GM12878 (cell line): ENCODE measurements at regions not wholly inside any gene's neighbourhood (a gene's known extent, or its start where the extent isn't known, plus 50 kb on each side); places are given as distances from the start of the nearest gene placed in this dataset.

ENCODE experiments used
- ATAC-seq: fragments of 200-7000 bp; cut with Tn5 transposase; 3 replicates; pipeline ENCODE4 v1.9.1; 2020; ENCODE audit warnings: mild to moderate bottlenecking, moderate library complexity
- BruUV-seq: library from RNA; stranded (reverse); fragments of 400-500 nt; replicated peaks from 2 replicates; lab custom pipeline; 2021; lab: Mats Ljungman, UMichigan
- CTCF ChIA-PET: fragments of 300-600 bp; sonication (Branson Sonifier 250); formaldehyde crosslinking; extraction: SDS; loops from one replicate; lab custom pipeline; 2021; ENCODE audit warnings: inconsistent platforms; lab: Yijun Ruan, JAX
- POLR2A ChIA-PET: fragments of 350-600 bp; formaldehyde crosslinking; extraction: SDS; loops from one replicate; lab custom pipeline; 2021; ENCODE audit warnings: inconsistent platforms; lab: Charles Lee
- RAD21 ChIA-PET: fragments of 300-600 bp; sonication (Branson Sonifier 250); formaldehyde crosslinking; loops from one replicate; lab custom pipeline; 2023; ENCODE audit warnings: antibody characterized with exemption; ENCODE audit not compliant: unreplicated experiment; lab: Charles Lee
- SMC1A ChIA-PET: fragments of 300-600 bp; sonication (Branson Sonifier 250); formaldehyde crosslinking; loops from one replicate; lab custom pipeline; 2023; ENCODE audit not compliant: unreplicated experiment, uncharacterized antibody; lab: Charles Lee
- DNase-seq: peaks from one replicate; pipeline ENCODE4 v3.0.0-alpha.2; 2011; ENCODE audit warnings: low read depth, low spot score
- FAIRE-seq: peaks from 3 replicates; lab custom pipeline; 2011; peaks lifted over from hg19 to GRCh38; lab: Jason Lieb, UNC
- H2AFZ ChIP-seq: 2 replicates; pipeline ENCODE4 v1.6.0; 2011; ENCODE audit warnings: low read depth, low read length, control low read depth; ENCODE audit not compliant: control insufficient read depth
- H3K27ac ChIP-seq: 2 replicates; pipeline ENCODE4 v1.5.1; 2011; ENCODE audit warnings: control low read depth; ENCODE audit not compliant: control insufficient read depth, insufficient read depth
- H3K27me3 ChIP-seq, 2 experiments: replicated peaks in 1 of 2; 2 replicates each; pipeline versions ENCODE4 v1.6.0 to v1.6.1; 2011; ENCODE audit warnings: low read length in 1 of 2; ENCODE audit not compliant: control insufficient read depth in 2 of 2, insufficient read depth in 2 of 2
- H3K36me3 ChIP-seq, 2 experiments: 2 replicates each; pipeline ENCODE4 v1.5.1; 2011; ENCODE audit warnings: low read length in 1 of 2; ENCODE audit not compliant: control insufficient read depth in 2 of 2, insufficient read depth in 2 of 2
- H3K4me1 ChIP-seq: 2 replicates; pipeline ENCODE4 v1.6.1; 2011; ENCODE audit warnings: mild to moderate bottlenecking, low read length, moderate library complexity, mixed read lengths; ENCODE audit not compliant: control insufficient read depth, insufficient read depth
- H3K4me2 ChIP-seq: 2 replicates; pipeline ENCODE4 v1.6.0; 2011; ENCODE audit warnings: control low read depth; ENCODE audit not compliant: control insufficient read depth, insufficient read depth
- H3K4me3 ChIP-seq: fragments of 200-600 bp; sonication (generic); 2 replicates; pipeline ENCODE4 v1.5.1; 2016
- H3K79me2 ChIP-seq: 2 replicates; pipeline ENCODE4 v1.6.0; 2011; ENCODE audit warnings: low read length; ENCODE audit not compliant: control insufficient read depth, insufficient read depth
- H3K9ac ChIP-seq: 2 replicates; pipeline ENCODE4 v1.8.0; 2011; ENCODE audit warnings: low read length, control low read depth, mixed read lengths; ENCODE audit not compliant: control insufficient read depth, insufficient read depth
- H3K9me3 ChIP-seq: replicated peaks from 3 replicates; pipeline ENCODE4 v1.5.1; 2011; ENCODE audit warnings: mild to moderate bottlenecking, low read length; ENCODE audit not compliant: control insufficient read depth, insufficient read depth
- H4K20me1 ChIP-seq: 2 replicates; pipeline ENCODE4 v1.6.0; 2011; ENCODE audit not compliant: control insufficient read depth, insufficient read depth
- BCL3 ChIP-seq: IDR thresholded peaks from 2 replicates; pipeline ENCODE4 v1.6.1; 2011; ENCODE audit warnings: borderline replicate concordance, low read depth, mild to moderate bottlenecking, moderate library complexity, low read length; ENCODE audit not compliant: insufficient read depth, poor library complexity, severe bottlenecking
- CBX3 ChIP-seq: fragments of 200-600 bp; sonication (generic); IDR thresholded peaks from 2 replicates; pipeline ENCODE4 v1.6.1; 2016; ENCODE audit warnings: low read depth, borderline replicate concordance
- CBX5 ChIP-seq: sonication (generic); IDR thresholded peaks from 2 replicates; pipeline ENCODE4 v1.6.1; 2016; ENCODE audit warnings: low read depth, moderate library complexity, mild to moderate bottlenecking, inconsistent platforms
- E4F1 ChIP-seq: fragments of 450-650 bp; IDR thresholded peaks from 2 replicates; pipeline ENCODE4 v1.6.1; 2018; ENCODE audit warnings: borderline replicate concordance, mild to moderate bottlenecking; ENCODE audit not compliant: partially characterized antibody
- ELK1 ChIP-seq: IDR thresholded peaks from 2 replicates; pipeline ENCODE4 v1.6.1; 2012; ENCODE audit warnings: low read depth, low read length, improper control_type of control experiment
- HCFC1 ChIP-seq: fragments of 150-350 bp; IDR thresholded peaks from 2 replicates; pipeline ENCODE4 v1.6.1; 2014; ENCODE audit warnings: low read length
- IKZF2 ChIP-seq, 2 experiments: fragments of 450-650 bp; IDR thresholded peaks; 2 replicates each; pipeline ENCODE4 v1.6.1; 2017; ENCODE audit warnings: mild to moderate bottlenecking in 2 of 2, moderate library complexity in 2 of 2
- MEF2A ChIP-seq: IDR thresholded peaks from 2 replicates; pipeline ENCODE4 v1.6.1; 2011; ENCODE audit warnings: low read depth, mild to moderate bottlenecking, low read length, moderate library complexity; ENCODE audit not compliant: insufficient read depth
- POLR2AphosphoS5 ChIP-seq: IDR thresholded peaks from 2 replicates; pipeline ENCODE4 v1.6.1; 2011; ENCODE audit warnings: mild to moderate bottlenecking, low read length, inconsistent platforms
- SIN3A ChIP-seq: IDR thresholded peaks from 2 replicates; pipeline ENCODE4 v1.6.1; 2012; ENCODE audit warnings: low read depth, low read length, improper control_type of control experiment
- TARDBP ChIP-seq: IDR thresholded peaks from 2 replicates; pipeline ENCODE4 v1.6.1; 2016; ENCODE audit warnings: borderline replicate concordance
- WGBS: methylation state at CpG from one replicate; pipeline ENCODE4 v1.1.6; 2016; ENCODE audit warnings: low lambda C conversion rate; ENCODE audit not compliant: insufficient replicate concordance, insufficient coverage; ENCODE audit errors: missing lambda C conversion rate; 5-methylcytosine and 5-hydroxymethylcytosine counted together
- in situ Hi-C: fragments of 300-500 bp; cut with MboI; formaldehyde crosslinking; loops from 9 replicates; pipeline ENCODE4 v1.14.3; 2018; ENCODE audit warnings: mixed read lengths
- intact Hi-C: fragments of 100-400 bp; cut with micrococcal nuclease; formaldehyde crosslinking; loops from one replicate; pipeline ENCODE4 v1.14.2; 2022; ENCODE audit not compliant: unreplicated experiment

- no TSS peak for BruUV-seq
These were observed 228.9 kb upstream of the CDH9 start for GRCh38 chr5:27267209-27267824.

More at GRCh38 chr5:27267209-27267824, 228.9 kb upstream of the CDH9 start:
- no peak overlapping the region for H3K27ac ChIP-seq
- H3K4me2 ChIP-seq, result no peak overlapping the region
- in situ Hi-C loops, result no loop called here
- ChIA-PET POLR2A (no interaction called here), SMC1A (no interaction called here), CTCF (no interaction called here), RAD21 (no interaction called here)
- FAIRE-seq (no peak), ATAC-seq (no peak), DNase-seq (no peak)
- no peaks in the 10 kb centered on the region for H3K36me3 ChIP-seq
- H3K9ac ChIP-seq, result no peak overlapping the region
- H2AFZ ChIP-seq, result no peak overlapping the region
- no peak overlapping the region for H3K4me3 ChIP-seq
- TF ChIP-seq BCL3 (no peak), HCFC1 (no peak), ELK1 (no peak), E4F1 (no peak), TARDBP (no peak), MEF2A (no peak), CBX5 (no peak), CBX3 (no peak), IKZF2 (IDR thresholded peaks at IDR 0.05) (no peak), SIN3A (no peak), POLR2AphosphoS5 (no peak)
- 40% methylated on average over 20 of the region's 27 CpGs for WGBS
- H3K27me3 ChIP-seq, result no peaks in the 10 kb centered on the region
- no peaks in the 10 kb centered on the region for H3K9me3 ChIP-seq
- intact Hi-C loops, result no loop called here
- no peaks in the 10 kb centered on the region for H3K79me2 ChIP-seq
- no peaks in the 10 kb centered on the region for H4K20me1 ChIP-seq
- H3K4me1 ChIP-seq, result no peaks in the 10 kb centered on the region
